ENCODE measurements at regions not wholly inside any gene's neighbourhood (a gene's known extent, or its start where the extent isn't known, plus 50 kb on each side); places are given as distances from the start of the nearest gene placed in this dataset.

DNA sequence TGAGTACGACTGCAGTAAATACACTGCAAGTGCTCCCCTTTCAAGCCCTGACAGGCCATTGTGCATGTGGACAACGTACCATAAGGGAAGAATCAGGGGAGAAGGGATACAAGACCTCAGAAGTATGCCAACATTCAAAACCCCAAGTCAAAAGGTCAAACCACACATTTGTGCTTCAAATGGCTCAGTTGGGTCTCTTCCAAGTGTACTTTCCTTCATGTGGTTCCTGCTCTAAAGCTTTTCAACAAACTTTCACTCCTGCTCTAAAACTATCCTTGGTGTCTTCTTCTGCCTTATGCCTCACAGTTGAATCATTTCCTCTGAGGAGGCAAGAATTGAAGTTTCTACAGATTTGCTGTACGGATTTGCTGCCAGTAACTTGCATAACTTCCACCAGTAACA is 305.7 kb upstream of the SLIT2 start:
- TF ChIP-seq EZH2phosphoT487 (IDR thresholded peaks at IDR 0.05; ENCODE audit: borderline replicate concordance), result no peak
- TF ChIP-seq, protein P1, sequence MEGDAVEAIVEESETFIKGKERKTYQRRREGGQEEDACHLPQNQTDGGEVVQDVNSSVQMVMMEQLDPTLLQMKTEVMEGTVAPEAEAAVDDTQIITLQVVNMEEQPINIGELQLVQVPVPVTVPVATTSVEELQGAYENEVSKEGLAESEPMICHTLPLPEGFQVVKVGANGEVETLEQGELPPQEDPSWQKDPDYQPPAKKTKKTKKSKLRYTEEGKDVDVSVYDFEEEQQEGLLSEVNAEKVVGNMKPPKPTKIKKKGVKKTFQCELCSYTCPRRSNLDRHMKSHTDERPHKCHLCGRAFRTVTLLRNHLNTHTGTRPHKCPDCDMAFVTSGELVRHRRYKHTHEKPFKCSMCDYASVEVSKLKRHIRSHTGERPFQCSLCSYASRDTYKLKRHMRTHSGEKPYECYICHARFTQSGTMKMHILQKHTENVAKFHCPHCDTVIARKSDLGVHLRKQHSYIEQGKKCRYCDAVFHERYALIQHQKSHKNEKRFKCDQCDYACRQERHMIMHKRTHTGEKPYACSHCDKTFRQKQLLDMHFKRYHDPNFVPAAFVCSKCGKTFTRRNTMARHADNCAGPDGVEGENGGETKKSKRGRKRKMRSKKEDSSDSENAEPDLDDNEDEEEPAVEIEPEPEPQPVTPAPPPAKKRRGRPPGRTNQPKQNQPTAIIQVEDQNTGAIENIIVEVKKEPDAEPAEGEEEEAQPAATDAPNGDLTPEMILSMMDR (conservative IDR thresholded peaks at IDR 0.05; ENCODE audit: low read length), result no peak
- Histone ChIP-seq H3K4me3 (ENCODE audit: low read length, poor library complexity, severe bottlenecking) (no peak overlapping the region), H3K4me1 (ENCODE audit: insufficient read depth, low read length, poor library complexity, severe bottlenecking) (no peaks in the 10 kb centered on the region), H3K79me2 (ENCODE audit: insufficient read depth, low read length) (no peaks in the 10 kb centered on the region), H3K36me3 (ENCODE audit: insufficient read depth, low read length) (no peaks in the 10 kb centered on the region), H3K27me3 (ENCODE audit: insufficient read depth, low read length, poor library complexity, severe bottlenecking) (no peaks in the 10 kb centered on the region), H3K9me3 (ENCODE audit: insufficient read depth, low read depth, low read length) (no peaks in the 10 kb centered on the region), H2AFZ (ENCODE audit: low read length) (no peak overlapping the region), H3K9ac (ENCODE audit: low read depth, low read length, poor library complexity, severe bottlenecking) (no peak overlapping the region), H3F3A (ENCODE audit: low read depth) (no peaks in the 10 kb centered on the region), H4K20me1 (ENCODE audit: insufficient read depth, low read length, poor library complexity, severe bottlenecking) (no peaks in the 10 kb centered on the region), H3K4me2 (ENCODE audit: low read depth, low read length, poor library complexity, severe bottlenecking) (no peak overlapping the region), H3K9me2 (replicated peaks; ENCODE audit: low read depth, low read length) (no peaks in the 10 kb centered on the region)

DNA sequence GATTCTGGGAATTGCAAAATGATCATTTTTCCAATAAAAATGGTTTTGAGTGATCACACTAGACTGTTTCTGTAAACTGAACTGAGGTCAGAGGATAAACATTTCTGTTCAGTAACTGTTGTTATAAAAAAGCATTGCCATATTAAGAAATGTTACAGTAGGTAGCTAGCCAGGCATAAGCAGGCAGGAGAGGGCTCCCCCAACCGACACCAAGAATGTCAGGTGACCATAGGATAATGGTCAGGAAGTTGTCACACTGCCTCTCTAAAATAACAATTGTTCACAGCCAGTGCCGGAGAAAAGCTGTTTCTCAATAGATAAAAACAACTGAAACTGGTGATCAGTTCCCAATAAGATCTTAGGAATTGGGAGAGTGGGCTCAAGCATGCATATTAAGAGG is 306.2 kb upstream of the SLIT2 start:
- no peaks in the 10 kb centered on the region for H3K27me3 ChIP-seq (ENCODE audit: insufficient read depth, low read length, poor library complexity, severe bottlenecking)
- H3K9me2 ChIP-seq (replicated peaks; ENCODE audit: low read depth, low read length), result no peaks in the 10 kb centered on the region
- no peaks in the 10 kb centered on the region for H3K9me3 ChIP-seq (ENCODE audit: insufficient read depth, low read depth, low read length)
- H2AFZ ChIP-seq (ENCODE audit: low read length), result no peak overlapping the region
- H4K20me1 ChIP-seq (ENCODE audit: insufficient read depth, low read length, poor library complexity, severe bottlenecking), result no peaks in the 10 kb centered on the region
- TF ChIP-seq EZH2phosphoT487 (IDR thresholded peaks at IDR 0.05; ENCODE audit: borderline replicate concordance), result no peak
- TF ChIP-seq, protein P1 (conservative IDR thresholded peaks at IDR 0.05; ENCODE audit: low read length), result no peak
- H3F3A ChIP-seq (ENCODE audit: low read depth), result no peaks in the 10 kb centered on the region
- no peak overlapping the region for H3K4me3 ChIP-seq (ENCODE audit: low read length, poor library complexity, severe bottlenecking)
- H3K9ac ChIP-seq (ENCODE audit: low read depth, low read length, poor library complexity, severe bottlenecking), result no peak overlapping the region
- H3K4me1 ChIP-seq (ENCODE audit: insufficient read depth, low read length, poor library complexity, severe bottlenecking), result no peaks in the 10 kb centered on the region
- no peaks in the 10 kb centered on the region for H3K79me2 ChIP-seq (ENCODE audit: insufficient read depth, low read length)
- H3K36me3 ChIP-seq (ENCODE audit: insufficient read depth, low read length), result no peaks in the 10 kb centered on the region
- no peak overlapping the region for H3K4me2 ChIP-seq (ENCODE audit: low read depth, low read length, poor library complexity, severe bottlenecking)

DNA sequence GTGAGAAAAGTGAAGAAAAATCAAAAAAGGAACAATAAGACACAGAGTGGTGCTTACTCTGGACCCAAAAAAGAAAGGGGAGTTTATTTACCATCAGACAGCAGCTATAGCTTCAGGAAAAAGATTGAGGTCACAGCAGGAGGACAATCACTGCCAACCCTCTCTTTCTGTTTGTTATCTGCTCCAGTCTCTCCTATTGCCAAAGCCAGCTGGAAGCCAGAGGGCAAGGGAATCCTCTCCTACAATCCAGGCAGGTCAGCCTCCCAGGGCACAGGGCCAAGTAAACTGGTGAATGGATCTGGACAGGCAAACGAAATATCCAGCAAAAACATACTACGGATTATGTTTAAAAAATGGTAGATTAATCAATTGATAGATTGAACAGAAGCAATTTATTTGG is 306.9 kb upstream of the SLIT2 start:
- no peak overlapping the region for H2AFZ ChIP-seq (ENCODE audit: low read length)
- H3K4me2 ChIP-seq (ENCODE audit: low read depth, low read length, poor library complexity, severe bottlenecking), result no peak overlapping the region
- H3K36me3 ChIP-seq (ENCODE audit: insufficient read depth, low read length), result no peaks in the 10 kb centered on the region
- no peaks in the 10 kb centered on the region for H4K20me1 ChIP-seq (ENCODE audit: insufficient read depth, low read length, poor library complexity, severe bottlenecking)
- no peaks in the 10 kb centered on the region for H3K9me2 ChIP-seq (replicated peaks; ENCODE audit: low read depth, low read length)
- H3K4me1 ChIP-seq (ENCODE audit: insufficient read depth, low read length, poor library complexity, severe bottlenecking), result no peaks in the 10 kb centered on the region
- TF ChIP-seq EZH2phosphoT487 (IDR thresholded peaks at IDR 0.05; ENCODE audit: borderline replicate concordance), result no peak
- TF ChIP-seq, protein P1 (conservative IDR thresholded peaks at IDR 0.05; ENCODE audit: low read length), result no peak
- no peaks in the 10 kb centered on the region for H3K27me3 ChIP-seq (ENCODE audit: insufficient read depth, low read length, poor library complexity, severe bottlenecking)
- H3K9ac ChIP-seq (ENCODE audit: low read depth, low read length, poor library complexity, severe bottlenecking), result no peak overlapping the region
- H3K79me2 ChIP-seq (ENCODE audit: insufficient read depth, low read length), result no peaks in the 10 kb centered on the region
- no peaks in the 10 kb centered on the region for H3F3A ChIP-seq (ENCODE audit: low read depth)
- no peak overlapping the region for H3K4me3 ChIP-seq (ENCODE audit: low read length, poor library complexity, severe bottlenecking)
- no peaks in the 10 kb centered on the region for H3K9me3 ChIP-seq (ENCODE audit: insufficient read depth, low read depth, low read length)

All from Loucy (cell line).